Gastrocnemius medialis (tissue), 4 donors: ENCODE measurements at regions not wholly inside any gene's neighbourhood (a gene's known extent, or its start where the extent isn't known, plus 50 kb on each side); places are given as distances from the start of the nearest gene placed in this dataset.

Source experiments
- ATAC-seq, 2 donors: fragments of 150-250 bp; one replicate each; pipeline ENCODE4 v1.9.1; 2016
- DNase-seq, 2 donors: peaks; one replicate each; pipeline ENCODE4 v3.0.0-alpha.2; 2019
- H3K27ac ChIP-seq, 4 donors: fragments of 200-600 bp; sonication (generic); 1 replicate in 1 of 4; 2 replicates in 3 of 4; pipeline ENCODE4 v1.5.1; 2016 to 2018; ENCODE audit warnings: mild to moderate bottlenecking in 2 of 4, moderate library complexity in 1 of 4
- H3K27me3 ChIP-seq, 3 donors: fragments of 200-600 bp; sonication (generic) in 2 of 3; 1 replicate in 1 of 3; 2 replicates in 2 of 3; pipeline versions ENCODE4 v1.5.1 to v1.6.0; 2016 to 2019; ENCODE audit warnings: mild to moderate bottlenecking in 1 of 3, moderate library complexity in 1 of 3
- H3K36me3 ChIP-seq, 2 donors: fragments of 200-600 bp; sonication (generic) in 1 of 2; one replicate each; pipeline ENCODE4 v1.5.1; 2017 to 2018
- H3K4me1 ChIP-seq, 2 donors: fragments of 200-600 bp; sonication (generic) in 1 of 2; one replicate each; pipeline ENCODE4 v1.5.1; 2016 to 2017; ENCODE audit warnings: mild to moderate bottlenecking in 2 of 2
- H3K4me3 ChIP-seq, 4 donors: fragments of 200-600 bp; sonication (generic) in 3 of 4; 1 replicate in 1 of 4; 2 replicates in 3 of 4; pipeline ENCODE4 v1.5.1; 2016 to 2019; ENCODE audit warnings: mild to moderate bottlenecking in 2 of 4
- H3K9me3 ChIP-seq, 3 donors: fragments of 200-600 bp; sonication (generic) in 2 of 3; 1 replicate in 1 of 3; 2 replicates in 2 of 3; pipeline ENCODE4 v1.5.1; 2016 to 2019
- CTCF ChIP-seq, 5 experiments: fragments of 450-650 bp in 3 of 5; fragments of 200-600 bp in 2 of 5; sonication (generic) in 2 of 5; IDR thresholded peaks in 4 of 5; conservative IDR thresholded peaks in 1 of 5; 1 replicate in 4 of 5; 2 replicates in 1 of 5; pipeline ENCODE4 v1.5.1; 2016 to 2019; ENCODE audit warnings: antibody characterized with exemption in 5 of 5, mild to moderate bottlenecking in 3 of 5, moderate library complexity in 3 of 5
- POLR2A ChIP-seq, 2 donors: fragments of 450-650 bp; IDR thresholded peaks; one replicate each; pipeline ENCODE4 v1.6.1; 2017; ENCODE audit warnings: antibody characterized with exemption in 2 of 2, mild to moderate bottlenecking in 2 of 2, moderate library complexity in 2 of 2
- in situ Hi-C, 4 donors: fragments of 200-750 bp; cut with MboI; loops; one replicate each; pipeline versions ENCODE4 v1.15.0 to v1.8.0; 2017; ENCODE audit warnings: low sequenced_read_pairs in 4 of 4
- intact Hi-C: fragments of 100-400 bp; cut with DNase I; formaldehyde crosslinking; loops from one replicate; pipeline ENCODE4 v1.15.1; 2023; ENCODE audit warnings: low total_unique reads

- intact Hi-C loops (no loop called here), in situ Hi-C loops (no loop called here)
- ATAC-seq (no peak), DNase-seq (no peak)
- no peak overlapping the region for H3K4me3 ChIP-seq
- H3K27me3 ChIP-seq, result no peaks in the 10 kb centered on the region
- no peak for TF ChIP-seq POLR2A (IDR thresholded peaks at IDR 0.05)
- no peak for TF ChIP-seq CTCF (IDR thresholded peaks at IDR 0.05 in 4 of 5, conservative IDR thresholded peaks at IDR 0.05 in 1 of 5)
- H3K36me3 ChIP-seq, result no peaks in the 10 kb centered on the region
- no peaks in the 10 kb centered on the region for H3K4me1 ChIP-seq
- H3K9me3 ChIP-seq, result no peaks in the 10 kb centered on the region
- no peak overlapping the region for H3K27ac ChIP-seq
These were observed 123.1 kb upstream of the MGAT4C start for GRCh38 chr12:86379337-86379736.

GRCh38 chr12:86376052-86376451, 119.9 kb upstream of the MGAT4C start:
- H3K4me1 ChIP-seq, result no peaks in the 10 kb centered on the region
- H3K36me3 ChIP-seq, result no peaks in the 10 kb centered on the region
- H3K9me3 ChIP-seq, result no peaks in the 10 kb centered on the region
- TF ChIP-seq CTCF (IDR thresholded peaks at IDR 0.05 in 4 of 5, conservative IDR thresholded peaks at IDR 0.05 in 1 of 5), result no peak
- TF ChIP-seq POLR2A (IDR thresholded peaks at IDR 0.05), result no peak
- intact Hi-C loops (no loop called here), in situ Hi-C loops (no loop called here)
- H3K4me3 ChIP-seq, result no peak overlapping the region
- DNase-seq (no peak), ATAC-seq (no peak)
- no peaks in the 10 kb centered on the region for H3K27me3 ChIP-seq
- no peak overlapping the region for H3K27ac ChIP-seq

GRCh38 chr12:86373813-86374212, 117.6 kb upstream of the MGAT4C start:
- H3K4me3 ChIP-seq, result no peak overlapping the region
- TF ChIP-seq POLR2A (IDR thresholded peaks at IDR 0.05) (no peak), CTCF (IDR thresholded peaks at IDR 0.05 in 4 of 5, conservative IDR thresholded peaks at IDR 0.05 in 1 of 5) (no peak)
- intact Hi-C loops, result no loop called here
- in situ Hi-C loops, result no loop called here
- H3K36me3 ChIP-seq, result no peaks in the 10 kb centered on the region
- ATAC-seq (no peak), DNase-seq (no peak)
- no peaks in the 10 kb centered on the region for H3K4me1 ChIP-seq
- H3K27ac ChIP-seq, result no peak overlapping the region
- H3K9me3 ChIP-seq, result no peaks in the 10 kb centered on the region
- H3K27me3 ChIP-seq, result no peaks in the 10 kb centered on the region

GRCh38 chr12:86367137-86367536, 110.9 kb upstream of the MGAT4C start:
- DNase-seq, result no peak
- no peaks in the 10 kb centered on the region for H3K9me3 ChIP-seq
- H3K4me3 ChIP-seq, result no peak overlapping the region
- in situ Hi-C loops, result no loop called here
- H3K4me1 ChIP-seq, result no peaks in the 10 kb centered on the region
- H3K27ac ChIP-seq, result no peak overlapping the region
- ATAC-seq, result no peak
- TF ChIP-seq CTCF (IDR thresholded peaks at IDR 0.05 in 4 of 5, conservative IDR thresholded peaks at IDR 0.05 in 1 of 5) (no peak), POLR2A (IDR thresholded peaks at IDR 0.05) (no peak)
- H3K36me3 ChIP-seq, result no peaks in the 10 kb centered on the region
- no peaks in the 10 kb centered on the region for H3K27me3 ChIP-seq
- intact Hi-C loops, result no loop called here

GRCh38 chr12:86349196-86349595, 93.0 kb upstream of the MGAT4C start:
- no peak for TF ChIP-seq CTCF (IDR thresholded peaks at IDR 0.05 in 4 of 5, conservative IDR thresholded peaks at IDR 0.05 in 1 of 5)
- no peak for TF ChIP-seq POLR2A (IDR thresholded peaks at IDR 0.05)
- Histone ChIP-seq H3K36me3 (no peaks in the 10 kb centered on the region), H3K4me1 (no peaks in the 10 kb centered on the region), H3K27ac (no peak overlapping the region), H3K9me3 (no peaks in the 10 kb centered on the region), H3K4me3 (no peak overlapping the region), H3K27me3 (no peaks in the 10 kb centered on the region)
- ATAC-seq (no peak), DNase-seq (no peak)
- in situ Hi-C loops (no loop called here), intact Hi-C loops (no loop called here)
